Progenitor cell of endocrine pancreas (in vitro differentiated cells): ENCODE measurements at regions not wholly inside any gene's neighbourhood (a gene's known extent, or its start where the extent isn't known, plus 50 kb on each side); places are given as distances from the start of the nearest gene placed in this dataset.

Experiments
- DNase-seq: peaks from one replicate; pipeline ENCODE4 v3.0.0; 2021; ENCODE audit warnings: low spot score; ENCODE audit not compliant: unreplicated experiment
- H3K27ac Mint-ChIP-seq: 2 replicates; pipeline ENCODE4 v1.8.0; 2021; ENCODE audit warnings: mild to moderate bottlenecking, moderate library complexity, mixed read lengths
- H3K27me3 Mint-ChIP-seq: 2 replicates; pipeline ENCODE4 v1.8.0; 2021; ENCODE audit warnings: mixed read lengths
- H3K36me3 Mint-ChIP-seq: 2 replicates; pipeline ENCODE4 v1.8.0; 2022; ENCODE audit warnings: mixed read lengths; ENCODE audit not compliant: insufficient read depth
- H3K4me1 Mint-ChIP-seq: 2 replicates; pipeline ENCODE4 v1.8.0; 2021; ENCODE audit warnings: low read depth, mixed read lengths
- H3K4me3 Mint-ChIP-seq: 2 replicates; pipeline ENCODE4 v1.8.0; 2021; ENCODE audit warnings: low read depth, mild to moderate bottlenecking, moderate library complexity, mixed read lengths
- H3K9me3 Mint-ChIP-seq: 2 replicates; pipeline ENCODE4 v1.8.0; 2021; ENCODE audit warnings: low read depth, mixed read lengths
- TF ChIP-seq, protein P1 (sequence below): fragments of 200-600 bp; sonication (generic); IDR thresholded peaks from one replicate; pipeline ENCODE4 v1.5.0; 2021; ENCODE audit warnings: antibody characterized with exemption, mild to moderate bottlenecking; ENCODE audit not compliant: unreplicated experiment

DNA sequence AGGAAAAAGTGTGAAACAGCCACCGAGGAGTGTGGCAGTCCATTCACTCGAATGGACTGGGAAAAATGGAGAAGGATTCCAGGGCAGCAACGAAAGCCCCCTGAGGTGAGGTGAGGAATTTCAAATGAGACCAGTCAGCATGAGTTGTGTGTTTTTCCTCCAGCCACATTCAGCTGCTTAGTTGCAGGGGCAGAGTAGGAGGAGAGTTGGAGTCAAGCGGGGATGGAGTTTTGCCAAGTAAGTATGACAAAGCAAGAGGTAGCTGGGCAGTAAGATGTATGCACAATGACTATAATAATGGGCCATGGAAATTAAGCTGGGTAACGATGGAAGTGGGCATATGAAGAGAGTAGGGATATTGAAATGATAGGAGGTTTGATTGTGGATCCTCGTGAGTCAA is 64.4 kb downstream of the CCDC54 start:
- no peaks in the 10 kb centered on the region for H3K27me3 Mint-ChIP-seq
- H3K27ac Mint-ChIP-seq: no peak overlapping the region
- no peak for DNase-seq
- H3K36me3 Mint-ChIP-seq: no peaks in the 10 kb centered on the region
- H3K4me1 Mint-ChIP-seq: peaks cover 7% of the 10 kb centered on the region
- H3K9me3 Mint-ChIP-seq: no peaks in the 10 kb centered on the region
- TF ChIP-seq, protein P1, sequence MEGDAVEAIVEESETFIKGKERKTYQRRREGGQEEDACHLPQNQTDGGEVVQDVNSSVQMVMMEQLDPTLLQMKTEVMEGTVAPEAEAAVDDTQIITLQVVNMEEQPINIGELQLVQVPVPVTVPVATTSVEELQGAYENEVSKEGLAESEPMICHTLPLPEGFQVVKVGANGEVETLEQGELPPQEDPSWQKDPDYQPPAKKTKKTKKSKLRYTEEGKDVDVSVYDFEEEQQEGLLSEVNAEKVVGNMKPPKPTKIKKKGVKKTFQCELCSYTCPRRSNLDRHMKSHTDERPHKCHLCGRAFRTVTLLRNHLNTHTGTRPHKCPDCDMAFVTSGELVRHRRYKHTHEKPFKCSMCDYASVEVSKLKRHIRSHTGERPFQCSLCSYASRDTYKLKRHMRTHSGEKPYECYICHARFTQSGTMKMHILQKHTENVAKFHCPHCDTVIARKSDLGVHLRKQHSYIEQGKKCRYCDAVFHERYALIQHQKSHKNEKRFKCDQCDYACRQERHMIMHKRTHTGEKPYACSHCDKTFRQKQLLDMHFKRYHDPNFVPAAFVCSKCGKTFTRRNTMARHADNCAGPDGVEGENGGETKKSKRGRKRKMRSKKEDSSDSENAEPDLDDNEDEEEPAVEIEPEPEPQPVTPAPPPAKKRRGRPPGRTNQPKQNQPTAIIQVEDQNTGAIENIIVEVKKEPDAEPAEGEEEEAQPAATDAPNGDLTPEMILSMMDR: no peak
- H3K4me3 Mint-ChIP-seq: no peak overlapping the region

DNA sequence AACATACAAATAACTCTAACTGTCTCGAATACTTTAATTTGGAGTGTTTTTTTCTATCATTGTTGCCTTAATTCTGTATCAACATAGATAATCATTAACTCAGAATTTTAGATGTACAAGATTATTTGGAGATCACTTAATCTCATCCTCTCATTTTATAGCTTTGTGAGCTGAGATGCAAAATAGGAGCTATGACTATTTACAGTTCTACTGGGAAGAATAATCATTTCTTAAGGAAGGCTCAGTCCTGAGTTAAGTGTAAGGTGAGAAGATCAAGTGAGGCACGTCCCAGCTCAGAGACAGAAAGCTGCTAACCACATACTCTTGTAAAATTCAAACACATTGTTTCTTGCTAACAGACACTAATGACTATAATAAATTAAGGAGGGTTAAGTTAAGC is 66.2 kb downstream of the CCDC54 start:
- no peaks in the 10 kb centered on the region for H3K9me3 Mint-ChIP-seq
- H3K27ac Mint-ChIP-seq: no peak overlapping the region
- TF ChIP-seq, protein P1: no peak
- no peaks in the 10 kb centered on the region for H3K27me3 Mint-ChIP-seq
- no peaks in the 10 kb centered on the region for H3K36me3 Mint-ChIP-seq
- no peak for DNase-seq
- peaks cover 1% of the 10 kb centered on the region for H3K4me1 Mint-ChIP-seq
- no peak overlapping the region for H3K4me3 Mint-ChIP-seq

DNA sequence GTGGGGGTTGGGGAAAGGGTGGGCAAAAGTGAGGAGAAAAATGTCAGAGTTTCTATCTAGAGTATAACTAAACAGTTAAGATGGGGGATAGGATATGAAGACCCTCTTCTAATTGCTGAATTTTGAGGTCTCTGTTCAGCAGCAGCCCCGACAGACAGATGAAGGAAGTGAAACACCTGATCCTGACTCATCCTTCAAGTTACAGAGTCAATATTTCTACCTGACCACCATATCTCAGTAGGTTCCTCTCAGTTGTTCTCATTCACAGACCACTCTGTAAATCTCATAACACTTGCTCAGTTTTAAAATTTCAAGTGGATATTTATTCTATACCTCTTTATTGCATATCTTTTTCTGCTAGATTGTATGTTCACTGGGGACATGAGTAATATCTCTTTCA is 69.5 kb downstream of the CCDC54 start:
- Mint-ChIP-seq H3K9me3 (no peaks in the 10 kb centered on the region), H3K4me1 (no peaks in the 10 kb centered on the region), H3K27me3 (no peaks in the 10 kb centered on the region), H3K27ac (no peak overlapping the region), H3K4me3 (no peak overlapping the region), H3K36me3 (no peaks in the 10 kb centered on the region)
- TF ChIP-seq, protein P1: no peak
- DNase-seq: no peak

DNA sequence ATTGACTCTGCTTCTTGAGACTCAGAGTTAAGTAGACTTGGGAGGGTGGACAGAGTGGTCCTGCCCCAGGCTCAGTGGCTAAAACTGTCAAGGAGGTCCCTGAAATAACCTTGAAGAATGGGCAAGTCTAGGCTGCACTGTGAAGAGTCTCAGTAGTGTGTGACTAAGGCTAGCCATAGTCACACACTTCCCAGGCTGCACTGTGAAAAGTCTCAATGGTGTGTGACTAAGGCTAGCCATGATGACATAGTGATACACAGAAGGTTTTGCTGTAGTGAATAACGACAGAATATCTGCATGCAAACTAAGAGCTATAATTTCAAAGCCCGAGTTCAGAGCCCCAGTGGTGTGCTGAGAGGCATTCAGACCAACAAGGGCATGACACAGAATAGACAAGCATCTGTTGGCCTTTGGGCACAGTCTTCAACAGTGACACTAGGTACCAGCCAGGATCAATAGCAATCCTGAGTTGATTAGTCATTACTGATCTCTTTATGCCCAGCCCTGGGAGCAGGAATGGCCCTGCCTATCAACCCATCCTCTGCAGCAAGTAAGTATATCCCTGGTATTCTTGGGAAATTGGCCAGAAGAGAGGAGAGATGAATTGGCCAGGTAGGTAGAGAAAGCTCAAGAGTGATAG is 72.4 kb upstream of the BBX start:
- no peak for DNase-seq
- no peaks in the 10 kb centered on the region for H3K27me3 Mint-ChIP-seq
- no peak overlapping the region for H3K4me3 Mint-ChIP-seq
- no peaks in the 10 kb centered on the region for H3K4me1 Mint-ChIP-seq
- TF ChIP-seq, protein P1: no peak
- no peak overlapping the region for H3K27ac Mint-ChIP-seq
- H3K36me3 Mint-ChIP-seq: no peaks in the 10 kb centered on the region
- no peaks in the 10 kb centered on the region for H3K9me3 Mint-ChIP-seq

DNA sequence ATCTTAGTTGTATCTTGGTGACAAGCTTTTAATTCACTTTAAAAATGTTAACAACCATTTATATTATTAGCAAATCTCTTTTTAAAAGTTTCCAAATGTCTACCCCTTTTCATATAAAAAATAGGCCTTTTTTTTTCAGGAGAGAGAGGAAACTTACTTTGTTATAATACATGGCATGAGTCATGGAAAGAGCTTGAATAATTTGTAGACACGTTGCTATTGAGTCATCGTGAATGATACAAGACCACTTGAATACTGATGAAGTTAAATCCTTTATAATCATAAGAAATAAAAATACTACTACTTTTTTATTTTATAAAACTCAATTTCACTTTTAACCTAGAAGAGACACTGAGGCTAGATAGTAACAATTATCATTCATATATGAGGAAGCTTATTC is 70.3 kb upstream of the BBX start:
- H3K27ac Mint-ChIP-seq: no peak overlapping the region
- H3K4me3 Mint-ChIP-seq: no peak overlapping the region
- no peaks in the 10 kb centered on the region for H3K36me3 Mint-ChIP-seq
- TF ChIP-seq, protein P1: no peak
- DNase-seq: no peak
- H3K27me3 Mint-ChIP-seq: no peaks in the 10 kb centered on the region
- no peaks in the 10 kb centered on the region for H3K9me3 Mint-ChIP-seq
- H3K4me1 Mint-ChIP-seq: no peaks in the 10 kb centered on the region
